Heart left ventricle (tissue), 13 donors: ENCODE measurements at regions not wholly inside any gene's neighbourhood (a gene's known extent, or its start where the extent isn't known, plus 50 kb on each side); places are given as distances from the start of the nearest gene placed in this dataset.

Experiments used
- POLR2A ChIP-seq, 2 donors: fragments of 450-650 bp; IDR thresholded peaks; one replicate each; pipeline ENCODE4 v1.6.1; 2017; ENCODE audit warnings: antibody characterized with exemption in 2 of 2, mild to moderate bottlenecking in 2 of 2, moderate library complexity in 2 of 2
- TF ChIP-seq, protein P1 (sequence below), 12 donors: fragments of 200-600 bp; sonication (generic) in 4 of 12; IDR thresholded peaks; one replicate each; pipeline versions ENCODE4 v1.5.0 to v1.8.0; 2018 to 2022; ENCODE audit warnings: antibody characterized with exemption in 12 of 12, mild to moderate bottlenecking in 5 of 12
- donor health status: ischemic (EF 13 %, LVEDD 7.1; RV severe dilation, severe dysfunction).
- donor health status: DM: no; HTN: yes; CAD: no.
- donor health status: DM: no; HTN: no; CAD: no.
- donor health status: ischemic (EF 25% LVEDD 6.9; RV normal size, moderate dysfunction).
- donor health status: ischemic (EF 25% LVEDD 5.7; RV mildly dilated, moderate dysfunction).
- donor health status: ischemic (EF 35%, LVEDD 5.7; RV mildly dilated, moderate dysfunction).
- donor health status: nonischemic (EF 11% LVEDD 7.7; RV severe dilation, severe dysfunction).
- donor health status: DM: yes; HTN: yes; CAD: no.
- donor health status: PGD.
- donor health status: ischemic (EF 29% LVEDD 5.4; RV normal size, mild dysfunction).
- donor health status: nonischemic (EF 23%, LVEDD 6.1; RV moderate dilation, normal function).

DNA sequence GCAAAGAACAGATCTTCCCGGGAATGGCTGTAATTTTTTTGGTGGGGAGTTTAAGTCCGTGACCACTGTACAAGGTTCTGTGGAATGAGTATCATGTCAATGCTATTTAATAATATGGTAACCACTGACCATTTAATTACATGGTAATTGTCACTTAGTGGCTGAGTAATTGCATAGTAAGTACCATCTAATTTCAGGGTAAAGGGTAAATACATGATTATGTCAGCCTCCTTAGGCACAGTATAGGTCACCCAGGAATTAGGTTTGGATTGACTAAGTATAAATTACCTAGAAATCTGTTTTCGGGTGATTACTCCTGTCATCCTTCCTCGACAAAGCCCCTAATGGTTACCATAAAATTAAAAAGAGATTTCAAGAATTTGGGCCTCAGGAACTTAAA lies 120.1 kb upstream of the AGBL1 start:
- TF ChIP-seq, protein P1, sequence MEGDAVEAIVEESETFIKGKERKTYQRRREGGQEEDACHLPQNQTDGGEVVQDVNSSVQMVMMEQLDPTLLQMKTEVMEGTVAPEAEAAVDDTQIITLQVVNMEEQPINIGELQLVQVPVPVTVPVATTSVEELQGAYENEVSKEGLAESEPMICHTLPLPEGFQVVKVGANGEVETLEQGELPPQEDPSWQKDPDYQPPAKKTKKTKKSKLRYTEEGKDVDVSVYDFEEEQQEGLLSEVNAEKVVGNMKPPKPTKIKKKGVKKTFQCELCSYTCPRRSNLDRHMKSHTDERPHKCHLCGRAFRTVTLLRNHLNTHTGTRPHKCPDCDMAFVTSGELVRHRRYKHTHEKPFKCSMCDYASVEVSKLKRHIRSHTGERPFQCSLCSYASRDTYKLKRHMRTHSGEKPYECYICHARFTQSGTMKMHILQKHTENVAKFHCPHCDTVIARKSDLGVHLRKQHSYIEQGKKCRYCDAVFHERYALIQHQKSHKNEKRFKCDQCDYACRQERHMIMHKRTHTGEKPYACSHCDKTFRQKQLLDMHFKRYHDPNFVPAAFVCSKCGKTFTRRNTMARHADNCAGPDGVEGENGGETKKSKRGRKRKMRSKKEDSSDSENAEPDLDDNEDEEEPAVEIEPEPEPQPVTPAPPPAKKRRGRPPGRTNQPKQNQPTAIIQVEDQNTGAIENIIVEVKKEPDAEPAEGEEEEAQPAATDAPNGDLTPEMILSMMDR (IDR thresholded peaks at IDR 0.05), result no peak
- no peak for TF ChIP-seq POLR2A (IDR thresholded peaks at IDR 0.05)
